NB4 (cell line): ENCODE measurements at regions not wholly inside any gene's neighbourhood (a gene's known extent, or its start where the extent isn't known, plus 50 kb on each side); places are given as distances from the start of the nearest gene placed in this dataset.

Experiments used
- DNase-seq: peaks from one replicate; pipeline ENCODE4 v3.0.0; 2010; ENCODE audit warnings: low read depth
- H3K4me3 ChIP-seq: one replicate; pipeline ENCODE4 v1.5.1; 2011; ENCODE audit warnings: mild to moderate bottlenecking, low read depth, low read length, moderate library complexity
- MYC ChIP-seq: IDR thresholded peaks from 2 replicates; pipeline ENCODE4 v1.6.1; 2011; ENCODE audit warnings: low read depth, low read length
- POLR2A ChIP-seq: IDR thresholded peaks from 2 replicates; pipeline ENCODE4 v1.6.1; 2011; ENCODE audit warnings: mild to moderate bottlenecking; ENCODE audit not compliant: insufficient read length; ENCODE audit errors: extremely low read depth
- TF ChIP-seq, protein P1 (sequence below): IDR thresholded peaks from one replicate; pipeline ENCODE4 v1.5.1; 2012; ENCODE audit warnings: low read depth, low read length
- TF ChIP-seq, protein P2 (sequence below): IDR thresholded peaks from 2 replicates; pipeline ENCODE4 v1.6.1; 2011; ENCODE audit warnings: low read depth, low read length

DNA sequence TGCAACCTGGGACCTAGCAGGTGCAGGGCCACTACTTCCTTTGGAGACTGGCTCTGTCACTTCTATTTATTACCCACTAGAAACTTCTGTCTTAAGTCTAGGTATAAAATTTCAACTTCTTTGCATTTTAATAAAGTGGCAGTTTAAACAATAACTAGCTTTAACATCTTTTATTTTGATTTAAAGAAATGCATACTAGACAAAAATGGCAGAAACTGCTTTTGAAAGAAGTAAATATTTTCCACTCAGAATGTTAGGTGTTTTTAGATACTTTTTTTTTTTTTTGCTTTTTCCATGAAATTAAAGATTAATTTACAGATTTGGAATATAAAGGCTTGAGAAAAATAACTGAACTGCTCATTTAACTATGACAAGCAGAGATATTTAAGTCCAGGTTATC, 1477.6 kb downstream of the KCNT2 start:
- H3K4me3 ChIP-seq = no peak overlapping the region
- TF ChIP-seq, protein P1, sequence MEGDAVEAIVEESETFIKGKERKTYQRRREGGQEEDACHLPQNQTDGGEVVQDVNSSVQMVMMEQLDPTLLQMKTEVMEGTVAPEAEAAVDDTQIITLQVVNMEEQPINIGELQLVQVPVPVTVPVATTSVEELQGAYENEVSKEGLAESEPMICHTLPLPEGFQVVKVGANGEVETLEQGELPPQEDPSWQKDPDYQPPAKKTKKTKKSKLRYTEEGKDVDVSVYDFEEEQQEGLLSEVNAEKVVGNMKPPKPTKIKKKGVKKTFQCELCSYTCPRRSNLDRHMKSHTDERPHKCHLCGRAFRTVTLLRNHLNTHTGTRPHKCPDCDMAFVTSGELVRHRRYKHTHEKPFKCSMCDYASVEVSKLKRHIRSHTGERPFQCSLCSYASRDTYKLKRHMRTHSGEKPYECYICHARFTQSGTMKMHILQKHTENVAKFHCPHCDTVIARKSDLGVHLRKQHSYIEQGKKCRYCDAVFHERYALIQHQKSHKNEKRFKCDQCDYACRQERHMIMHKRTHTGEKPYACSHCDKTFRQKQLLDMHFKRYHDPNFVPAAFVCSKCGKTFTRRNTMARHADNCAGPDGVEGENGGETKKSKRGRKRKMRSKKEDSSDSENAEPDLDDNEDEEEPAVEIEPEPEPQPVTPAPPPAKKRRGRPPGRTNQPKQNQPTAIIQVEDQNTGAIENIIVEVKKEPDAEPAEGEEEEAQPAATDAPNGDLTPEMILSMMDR = no peak
- no peak for TF ChIP-seq POLR2A
- TF ChIP-seq, protein P2, sequence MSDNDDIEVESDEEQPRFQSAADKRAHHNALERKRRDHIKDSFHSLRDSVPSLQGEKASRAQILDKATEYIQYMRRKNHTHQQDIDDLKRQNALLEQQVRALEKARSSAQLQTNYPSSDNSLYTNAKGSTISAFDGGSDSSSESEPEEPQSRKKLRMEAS = no peak
- no peak for TF ChIP-seq MYC
- no peak for DNase-seq

DNA sequence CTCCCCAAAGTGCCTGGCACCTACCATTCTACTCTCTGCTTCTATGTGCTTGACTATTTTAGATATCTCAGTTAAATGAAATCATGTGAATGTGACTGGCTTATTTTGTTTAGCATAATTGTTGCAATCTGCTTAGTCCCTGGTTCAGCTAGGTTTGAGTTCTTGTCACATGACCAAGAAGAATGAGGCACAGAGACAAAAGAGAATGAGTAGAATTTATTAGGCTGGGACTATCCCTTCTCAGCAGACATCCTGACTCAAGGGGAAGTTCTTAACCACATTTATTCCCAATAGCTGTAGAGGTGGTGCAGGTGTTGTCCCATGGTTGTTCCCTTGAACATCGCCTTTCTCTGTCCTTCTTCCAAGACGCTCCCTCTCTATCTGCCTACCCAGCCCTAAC, 1485.7 kb downstream of the KCNT2 start:
- no peak overlapping the region for H3K4me3 ChIP-seq
- no peak for DNase-seq

DNA sequence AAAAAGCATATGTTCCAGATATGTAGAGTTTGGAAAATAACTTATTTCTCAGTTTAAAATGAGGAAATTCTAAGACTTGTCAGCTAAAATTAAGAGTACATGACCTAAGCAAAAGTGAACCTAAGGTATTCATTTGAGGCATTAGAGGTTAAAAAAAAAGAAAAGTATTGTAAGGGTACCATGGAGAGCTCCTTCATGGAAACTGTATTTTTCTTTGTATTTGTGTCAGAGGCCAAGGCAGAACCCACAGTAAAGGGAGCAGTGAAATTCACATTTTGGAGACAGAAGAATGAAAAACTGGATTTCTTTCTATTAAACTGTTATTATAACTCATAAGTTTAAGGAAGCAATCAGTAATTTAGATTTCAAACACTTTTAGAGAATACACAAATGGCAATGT, 1494.8 kb downstream of the KCNT2 start:
- DNase-seq = no peak
- TF ChIP-seq, protein P1 = no peak
- TF ChIP-seq, protein P2 = no peak
- TF ChIP-seq MYC = no peak
- TF ChIP-seq POLR2A = no peak
- no peak overlapping the region for H3K4me3 ChIP-seq

More for the DNA sequence above, 1485.7 kb downstream of the KCNT2 start:
- TF ChIP-seq, protein P2 = no peak
- TF ChIP-seq MYC (no peak), POLR2A (no peak)
- TF ChIP-seq, protein P1 = no peak

DNA sequence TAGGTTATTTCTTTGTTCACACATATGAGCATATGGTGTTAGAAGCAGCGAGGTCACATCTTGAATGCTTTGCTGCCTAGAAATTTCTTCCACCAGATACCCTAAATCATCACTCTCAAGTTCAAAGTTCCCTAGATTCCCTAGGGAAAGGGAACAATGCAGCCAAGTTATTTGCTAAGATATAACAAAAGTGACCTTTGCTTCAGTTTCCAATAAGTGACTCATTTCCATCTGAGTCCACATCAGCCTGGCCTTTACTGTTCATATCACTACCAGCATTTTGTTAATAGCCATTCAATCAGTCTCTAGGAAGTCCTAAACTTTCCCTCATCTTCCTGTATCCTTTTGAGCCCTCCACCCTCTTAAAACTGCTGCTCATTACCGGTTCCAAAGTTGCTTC, 1502.5 kb downstream of the KCNT2 start:
- TF ChIP-seq POLR2A = no peak
- TF ChIP-seq MYC = no peak
- TF ChIP-seq, protein P2 = no peak
- TF ChIP-seq, protein P1 = no peak
- DNase-seq = no peak
- H3K4me3 ChIP-seq = no peak overlapping the region

DNA sequence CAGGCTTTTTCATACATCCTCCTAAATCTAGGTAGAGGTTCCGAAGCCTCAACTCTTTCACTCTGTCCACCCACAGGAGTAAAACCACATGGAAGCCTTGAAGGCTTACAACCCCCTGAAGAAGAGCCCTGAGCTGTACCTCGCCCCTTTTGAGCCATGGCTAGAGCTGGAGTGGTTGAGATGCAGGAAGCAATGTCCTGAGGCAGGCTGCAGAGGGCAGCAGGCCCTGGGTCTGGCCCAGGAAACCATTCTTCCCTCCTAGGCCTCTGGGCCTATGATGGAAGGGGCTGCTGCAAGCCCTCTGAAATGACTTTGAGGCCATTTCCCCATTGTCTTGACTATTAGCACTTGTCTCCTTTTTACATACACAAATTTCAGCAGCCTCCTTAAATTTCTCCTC, 1503.0 kb downstream of the KCNT2 start:
- H3K4me3 ChIP-seq = no peak overlapping the region
- no peak for TF ChIP-seq MYC
- TF ChIP-seq, protein P1 = no peak
- DNase-seq = no peak

DNA sequence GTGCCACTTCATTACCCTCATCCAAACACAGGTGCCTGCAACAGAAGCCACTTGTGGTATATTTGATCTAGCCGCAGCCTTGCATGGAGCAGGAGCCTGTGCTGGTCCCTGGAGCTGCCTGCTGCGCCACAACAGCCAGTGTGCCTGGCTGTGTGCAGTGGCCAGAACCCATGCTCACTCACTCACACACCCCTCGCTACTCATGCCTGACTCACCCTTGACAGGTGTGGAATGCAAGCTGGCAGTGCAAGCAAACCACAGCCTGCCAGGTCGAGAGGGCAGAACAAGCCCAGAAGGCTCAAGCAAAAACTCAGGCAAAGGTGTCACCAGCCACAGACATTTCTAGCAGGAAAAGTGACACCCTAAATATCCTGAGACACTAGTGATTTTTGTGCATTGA, 1510.9 kb downstream of the KCNT2 start:
- H3K4me3 ChIP-seq = no peak overlapping the region
- DNase-seq = no peak
- TF ChIP-seq, protein P2 = no peak
- TF ChIP-seq POLR2A (no peak), MYC (no peak)
- TF ChIP-seq, protein P1 = no peak
